GM12878 (cell line): ENCODE measurements at regions not wholly inside any gene's neighbourhood (a gene's known extent, or its start where the extent isn't known, plus 50 kb on each side); places are given as distances from the start of the nearest gene placed in this dataset.

Experiments used
- ATAC-seq: fragments of 200-7000 bp; cut with Tn5 transposase; 3 replicates; pipeline ENCODE4 v1.9.1; 2020; ENCODE audit warnings: mild to moderate bottlenecking, moderate library complexity
- BruUV-seq: library from RNA; stranded (reverse); fragments of 400-500 nt; replicated peaks from 2 replicates; lab custom pipeline; 2021; lab: Mats Ljungman, UMichigan
- CTCF ChIA-PET: fragments of 300-600 bp; sonication (Branson Sonifier 250); formaldehyde crosslinking; extraction: SDS; loops from one replicate; lab custom pipeline; 2021; ENCODE audit warnings: inconsistent platforms; lab: Yijun Ruan, JAX
- POLR2A ChIA-PET: fragments of 350-600 bp; formaldehyde crosslinking; extraction: SDS; loops from one replicate; lab custom pipeline; 2021; ENCODE audit warnings: inconsistent platforms; lab: Charles Lee
- RAD21 ChIA-PET: fragments of 300-600 bp; sonication (Branson Sonifier 250); formaldehyde crosslinking; loops from one replicate; lab custom pipeline; 2023; ENCODE audit warnings: antibody characterized with exemption; ENCODE audit not compliant: unreplicated experiment; lab: Charles Lee
- SMC1A ChIA-PET: fragments of 300-600 bp; sonication (Branson Sonifier 250); formaldehyde crosslinking; loops from one replicate; lab custom pipeline; 2023; ENCODE audit not compliant: unreplicated experiment, uncharacterized antibody; lab: Charles Lee
- DNase-seq: peaks from one replicate; pipeline ENCODE4 v3.0.0-alpha.2; 2011; ENCODE audit warnings: low read depth, low spot score
- FAIRE-seq: peaks from 3 replicates; lab custom pipeline; 2011; peaks lifted over from hg19 to GRCh38; lab: Jason Lieb, UNC
- H2AFZ ChIP-seq: 2 replicates; pipeline ENCODE4 v1.6.0; 2011; ENCODE audit warnings: low read depth, low read length, control low read depth; ENCODE audit not compliant: control insufficient read depth
- H3K27ac ChIP-seq: 2 replicates; pipeline ENCODE4 v1.5.1; 2011; ENCODE audit warnings: control low read depth; ENCODE audit not compliant: control insufficient read depth, insufficient read depth
- H3K27me3 ChIP-seq, 2 experiments: replicated peaks in 1 of 2; 2 replicates each; pipeline versions ENCODE4 v1.6.0 to v1.6.1; 2011; ENCODE audit warnings: low read length in 1 of 2; ENCODE audit not compliant: control insufficient read depth in 2 of 2, insufficient read depth in 2 of 2
- H3K36me3 ChIP-seq, 2 experiments: 2 replicates each; pipeline ENCODE4 v1.5.1; 2011; ENCODE audit warnings: low read length in 1 of 2; ENCODE audit not compliant: control insufficient read depth in 2 of 2, insufficient read depth in 2 of 2
- H3K4me1 ChIP-seq: 2 replicates; pipeline ENCODE4 v1.6.1; 2011; ENCODE audit warnings: mild to moderate bottlenecking, low read length, moderate library complexity, mixed read lengths; ENCODE audit not compliant: control insufficient read depth, insufficient read depth
- H3K4me2 ChIP-seq: 2 replicates; pipeline ENCODE4 v1.6.0; 2011; ENCODE audit warnings: control low read depth; ENCODE audit not compliant: control insufficient read depth, insufficient read depth
- H3K4me3 ChIP-seq: fragments of 200-600 bp; sonication (generic); 2 replicates; pipeline ENCODE4 v1.5.1; 2016
- H3K79me2 ChIP-seq: 2 replicates; pipeline ENCODE4 v1.6.0; 2011; ENCODE audit warnings: low read length; ENCODE audit not compliant: control insufficient read depth, insufficient read depth
- H3K9ac ChIP-seq: 2 replicates; pipeline ENCODE4 v1.8.0; 2011; ENCODE audit warnings: low read length, control low read depth, mixed read lengths; ENCODE audit not compliant: control insufficient read depth, insufficient read depth
- H3K9me3 ChIP-seq: replicated peaks from 3 replicates; pipeline ENCODE4 v1.5.1; 2011; ENCODE audit warnings: mild to moderate bottlenecking, low read length; ENCODE audit not compliant: control insufficient read depth, insufficient read depth
- H4K20me1 ChIP-seq: 2 replicates; pipeline ENCODE4 v1.6.0; 2011; ENCODE audit not compliant: control insufficient read depth, insufficient read depth
- BCL11A ChIP-seq: IDR thresholded peaks from 2 replicates; pipeline ENCODE4 v1.6.1; 2011; ENCODE audit warnings: low read depth, low read length
- BMI1 ChIP-seq: fragments of 450-650 bp; IDR thresholded peaks from 2 replicates; pipeline ENCODE4 v1.6.1; 2016; ENCODE audit warnings: mild to moderate bottlenecking, moderate library complexity, borderline replicate concordance
- IKZF2 ChIP-seq, 2 experiments: fragments of 450-650 bp; IDR thresholded peaks; 2 replicates each; pipeline ENCODE4 v1.6.1; 2017; ENCODE audit warnings: mild to moderate bottlenecking in 2 of 2, moderate library complexity in 2 of 2
- NR2C1 ChIP-seq: fragments of 450-650 bp; IDR thresholded peaks from 2 replicates; pipeline ENCODE4 v1.6.1; 2017; ENCODE audit warnings: antibody characterized with exemption, mild to moderate bottlenecking, moderate library complexity
- NRF1 ChIP-seq: conservative IDR thresholded peaks from 2 replicates; pipeline ENCODE4 v1.6.1; 2011; ENCODE audit warnings: mild to moderate bottlenecking, low read depth, low read length, improper control_type of control experiment
- POLR2AphosphoS5 ChIP-seq: IDR thresholded peaks from 2 replicates; pipeline ENCODE4 v1.6.1; 2011; ENCODE audit warnings: mild to moderate bottlenecking, low read length, inconsistent platforms
- RAD21 ChIP-seq: IDR thresholded peaks from 2 replicates; pipeline ENCODE4 v1.6.1; 2011; ENCODE audit warnings: mild to moderate bottlenecking, low read depth, low read length, moderate library complexity; ENCODE audit not compliant: insufficient read depth
- RB1 ChIP-seq: fragments of 450-650 bp; formaldehyde crosslinking; IDR thresholded peaks from 2 replicates; pipeline ENCODE4 v1.6.1; 2017; ENCODE audit warnings: mild to moderate bottlenecking, borderline replicate concordance
- SP1 ChIP-seq: IDR thresholded peaks from one replicate; pipeline ENCODE4 v1.6.1; 2011; ENCODE audit warnings: low read depth, low read length
- STAT3 ChIP-seq: IDR thresholded peaks from 2 replicates; pipeline ENCODE4 v1.6.1; 2011; ENCODE audit warnings: low read depth, low read length, improper control_type of control experiment
- TBL1XR1 ChIP-seq: IDR thresholded peaks from 2 replicates; pipeline ENCODE4 v1.6.1; 2012; ENCODE audit warnings: low read depth, low read length, improper control_type of control experiment
- TCF12 ChIP-seq: IDR thresholded peaks from 2 replicates; pipeline ENCODE4 v1.6.1; 2011; ENCODE audit warnings: low read depth, mild to moderate bottlenecking, low read length
- YBX1 ChIP-seq: fragments of 450-650 bp; IDR thresholded peaks from 2 replicates; pipeline ENCODE4 v1.6.1; 2016; ENCODE audit warnings: antibody characterized with exemption
- YY1 ChIP-seq: IDR thresholded peaks from 2 replicates; pipeline ENCODE4 v1.6.1; 2011; ENCODE audit warnings: low read depth, mild to moderate bottlenecking, low read length
- ZNF274 ChIP-seq: IDR thresholded peaks from one replicate; pipeline ENCODE4 v1.8.0; 2011; ENCODE audit not compliant: insufficient read length, insufficient read depth
- WGBS: methylation state at CpG from one replicate; pipeline ENCODE4 v1.1.6; 2016; ENCODE audit warnings: low lambda C conversion rate; ENCODE audit not compliant: insufficient replicate concordance, insufficient coverage; ENCODE audit errors: missing lambda C conversion rate; 5-methylcytosine and 5-hydroxymethylcytosine counted together
- in situ Hi-C: fragments of 300-500 bp; cut with MboI; formaldehyde crosslinking; loops from 9 replicates; pipeline ENCODE4 v1.14.3; 2018; ENCODE audit warnings: mixed read lengths
- intact Hi-C: fragments of 100-400 bp; cut with micrococcal nuclease; formaldehyde crosslinking; loops from one replicate; pipeline ENCODE4 v1.14.2; 2022; ENCODE audit not compliant: unreplicated experiment
- TF ChIP-seq, protein P1 (sequence below): fragments of 450-650 bp; IDR thresholded peaks from 2 replicates; pipeline ENCODE4 v1.6.1; 2017; ENCODE audit warnings: mild to moderate bottlenecking, low read depth, inconsistent platforms; ENCODE audit not compliant: poor library complexity, severe bottlenecking
- TF ChIP-seq, protein P2 (sequence below): fragments of 150-350 bp; IDR thresholded peaks from 2 replicates; pipeline ENCODE4 v1.6.1; 2014; ENCODE audit warnings: mild to moderate bottlenecking, low read depth, low read length
- TF ChIP-seq, protein P3 (sequence below): fragments of 450-650 bp; formaldehyde crosslinking; IDR thresholded peaks from 2 replicates; pipeline ENCODE4 v1.5.0; 2022; ENCODE audit warnings: mild to moderate bottlenecking, missing genetic modification characterization

DNA sequence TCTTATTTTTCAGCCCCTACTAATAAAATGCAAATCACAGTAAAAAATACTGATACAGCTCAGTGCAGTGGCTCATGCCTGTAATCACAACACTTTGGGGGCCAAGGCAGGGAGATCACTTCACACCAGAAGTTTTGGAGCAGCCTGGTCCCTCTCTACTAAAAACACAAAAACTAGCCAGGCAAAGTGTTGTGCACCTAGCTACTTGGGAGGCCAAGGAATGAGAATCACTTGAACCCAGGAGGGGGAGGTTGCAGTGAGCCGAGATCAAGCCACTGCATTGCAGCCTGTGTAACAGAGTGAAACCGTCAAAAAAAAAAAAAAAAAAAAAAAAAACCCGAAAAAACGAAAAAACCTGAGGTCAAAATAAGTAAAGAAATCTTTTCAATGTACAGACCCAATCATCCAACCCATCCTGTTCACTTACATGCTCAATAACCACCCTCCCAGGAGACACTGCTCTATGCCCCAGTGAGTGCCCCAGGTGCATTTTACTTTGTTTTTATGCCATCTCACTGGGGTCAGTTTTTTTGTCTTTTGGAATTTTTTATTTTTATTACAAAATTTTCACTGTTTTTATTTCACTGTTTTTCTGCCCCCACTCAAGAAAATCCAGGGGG is 107.0 kb downstream of the ZNF486 start:
- H3K4me2 ChIP-seq, result no peak overlapping the region
- DNase-seq, result no peak
- TF ChIP-seq YY1, result no peak
- TF ChIP-seq, protein P1, sequence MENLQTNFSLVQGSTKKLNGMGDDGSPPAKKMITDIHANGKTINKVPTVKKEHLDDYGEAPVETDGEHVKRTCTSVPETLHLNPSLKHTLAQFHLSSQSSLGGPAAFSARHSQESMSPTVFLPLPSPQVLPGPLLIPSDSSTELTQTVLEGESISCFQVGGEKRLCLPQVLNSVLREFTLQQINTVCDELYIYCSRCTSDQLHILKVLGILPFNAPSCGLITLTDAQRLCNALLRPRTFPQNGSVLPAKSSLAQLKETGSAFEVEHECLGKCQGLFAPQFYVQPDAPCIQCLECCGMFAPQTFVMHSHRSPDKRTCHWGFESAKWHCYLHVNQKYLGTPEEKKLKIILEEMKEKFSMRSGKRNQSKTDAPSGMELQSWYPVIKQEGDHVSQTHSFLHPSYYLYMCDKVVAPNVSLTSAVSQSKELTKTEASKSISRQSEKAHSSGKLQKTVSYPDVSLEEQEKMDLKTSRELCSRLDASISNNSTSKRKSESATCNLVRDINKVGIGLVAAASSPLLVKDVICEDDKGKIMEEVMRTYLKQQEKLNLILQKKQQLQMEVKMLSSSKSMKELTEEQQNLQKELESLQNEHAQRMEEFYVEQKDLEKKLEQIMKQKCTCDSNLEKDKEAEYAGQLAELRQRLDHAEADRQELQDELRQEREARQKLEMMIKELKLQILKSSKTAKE, result no peak
- no peak for TF ChIP-seq POLR2AphosphoS5
- TF ChIP-seq, protein P2, sequence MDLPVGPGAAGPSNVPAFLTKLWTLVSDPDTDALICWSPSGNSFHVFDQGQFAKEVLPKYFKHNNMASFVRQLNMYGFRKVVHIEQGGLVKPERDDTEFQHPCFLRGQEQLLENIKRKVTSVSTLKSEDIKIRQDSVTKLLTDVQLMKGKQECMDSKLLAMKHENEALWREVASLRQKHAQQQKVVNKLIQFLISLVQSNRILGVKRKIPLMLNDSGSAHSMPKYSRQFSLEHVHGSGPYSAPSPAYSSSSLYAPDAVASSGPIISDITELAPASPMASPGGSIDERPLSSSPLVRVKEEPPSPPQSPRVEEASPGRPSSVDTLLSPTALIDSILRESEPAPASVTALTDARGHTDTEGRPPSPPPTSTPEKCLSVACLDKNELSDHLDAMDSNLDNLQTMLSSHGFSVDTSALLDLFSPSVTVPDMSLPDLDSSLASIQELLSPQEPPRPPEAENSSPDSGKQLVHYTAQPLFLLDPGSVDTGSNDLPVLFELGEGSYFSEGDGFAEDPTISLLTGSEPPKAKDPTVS, result no peak
- TF ChIP-seq TCF12, result no peak
- no peak for TF ChIP-seq IKZF2 (IDR thresholded peaks at IDR 0.05)
- no peak for TF ChIP-seq RB1
- TF ChIP-seq RAD21, result no peak
- TF ChIP-seq TBL1XR1, result no peak
- no peak for TF ChIP-seq YBX1
- TF ChIP-seq SP1, result no peak
- TF ChIP-seq NRF1, result no peak
- no peak for TF ChIP-seq STAT3
- TF ChIP-seq ZNF274, result no peak
- TF ChIP-seq BMI1, result no peak
- TF ChIP-seq NR2C1, result no peak
- no peak for TF ChIP-seq BCL11A
- TF ChIP-seq, protein P3, sequence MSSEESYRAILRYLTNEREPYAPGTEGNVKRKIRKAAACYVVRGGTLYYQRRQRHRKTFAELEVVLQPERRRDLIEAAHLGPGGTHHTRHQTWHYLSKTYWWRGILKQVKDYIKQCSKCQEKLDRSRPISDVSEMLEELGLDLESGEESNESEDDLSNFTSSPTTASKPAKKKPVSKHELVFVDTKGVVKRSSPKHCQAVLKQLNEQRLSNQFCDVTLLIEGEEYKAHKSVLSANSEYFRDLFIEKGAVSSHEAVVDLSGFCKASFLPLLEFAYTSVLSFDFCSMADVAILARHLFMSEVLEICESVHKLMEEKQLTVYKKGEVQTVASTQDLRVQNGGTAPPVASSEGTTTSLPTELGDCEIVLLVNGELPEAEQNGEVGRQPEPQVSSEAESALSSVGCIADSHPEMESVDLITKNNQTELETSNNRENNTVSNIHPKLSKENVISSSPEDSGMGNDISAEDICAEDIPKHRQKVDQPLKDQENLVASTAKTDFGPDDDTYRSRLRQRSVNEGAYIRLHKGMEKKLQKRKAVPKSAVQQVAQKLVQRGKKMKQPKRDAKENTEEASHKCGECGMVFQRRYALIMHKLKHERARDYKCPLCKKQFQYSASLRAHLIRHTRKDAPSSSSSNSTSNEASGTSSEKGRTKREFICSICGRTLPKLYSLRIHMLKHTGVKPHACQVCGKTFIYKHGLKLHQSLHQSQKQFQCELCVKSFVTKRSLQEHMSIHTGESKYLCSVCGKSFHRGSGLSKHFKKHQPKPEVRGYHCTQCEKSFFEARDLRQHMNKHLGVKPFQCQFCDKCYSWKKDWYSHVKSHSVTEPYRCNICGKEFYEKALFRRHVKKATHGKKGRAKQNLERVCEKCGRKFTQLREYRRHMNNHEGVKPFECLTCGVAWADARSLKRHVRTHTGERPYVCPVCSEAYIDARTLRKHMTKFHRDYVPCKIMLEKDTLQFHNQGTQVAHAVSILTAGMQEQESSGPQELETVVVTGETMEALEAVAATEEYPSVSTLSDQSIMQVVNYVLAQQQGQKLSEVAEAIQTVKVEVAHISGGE, result no peak

More for the DNA sequence above, 107.0 kb downstream of the ZNF486 start:
- no peaks in the 10 kb centered on the region for H3K4me1 ChIP-seq
- BruUV-seq, result no TSS peak
- intact Hi-C loops (no loop called here), in situ Hi-C loops (no loop called here)
- H2AFZ ChIP-seq, result no peak overlapping the region
- H3K9me3 ChIP-seq, result no peaks in the 10 kb centered on the region
- H4K20me1 ChIP-seq, result no peaks in the 10 kb centered on the region
- ATAC-seq (no peak), FAIRE-seq (no peak)
- H3K79me2 ChIP-seq, result no peaks in the 10 kb centered on the region
- H3K9ac ChIP-seq, result no peak overlapping the region
- H3K27me3 ChIP-seq, result no peaks in the 10 kb centered on the region
- no peaks in the 10 kb centered on the region for H3K36me3 ChIP-seq
- RAD21 ChIA-PET, result interaction anchor here (0.7 kb wide), 1 partner anchor 16 kb away, joined by 3 read pairs; no protein-coding TSS in a partner anchor
- CTCF ChIA-PET, result no interaction called here
- WGBS, result 0% methylated on average over 1 of the region's 4 CpGs
- H3K27ac ChIP-seq, result no peak overlapping the region
- POLR2A ChIA-PET, result interaction anchor here (0.6 kb wide), 1 partner anchor 9 kb away, joined by 3 read pairs; no protein-coding TSS in a partner anchor
- SMC1A ChIA-PET, result interaction anchor here (0.6 to 1.0 kb wide), 2 partner anchors 47 to 158 kb away, joined by 3 read pairs; no protein-coding TSS in a partner anchor
- no peak overlapping the region for H3K4me3 ChIP-seq
